ENCODE measurements at regions not wholly inside any gene's neighbourhood (a gene's known extent, or its start where the extent isn't known, plus 50 kb on each side); places are given as distances from the start of the nearest gene placed in this dataset.
"Not testable (repeated sequence)": the region's sequence is repeated elsewhere in the genome, so short reads cannot be mapped to it uniquely, and the experiment has no call there.

DNA sequence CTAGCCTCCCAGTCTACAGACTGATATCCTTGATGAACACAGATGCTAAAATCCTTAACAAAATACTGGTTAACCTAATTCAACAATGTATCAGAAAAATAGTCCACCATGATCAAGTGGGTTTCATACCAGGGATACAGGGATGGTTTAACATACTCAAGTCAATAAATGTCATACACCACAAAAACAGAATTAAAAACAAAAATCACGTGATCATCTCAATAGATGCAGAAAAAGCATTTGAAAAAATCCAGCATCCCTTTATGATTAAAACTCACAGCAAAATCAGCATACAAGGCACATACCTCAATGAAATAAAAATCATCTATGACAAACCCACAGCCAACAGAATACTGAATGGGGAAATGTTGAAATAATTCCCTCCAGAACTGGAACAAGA lies 685.7 kb upstream of the DPPA4 start:
- TF ChIP-seq, protein P1, sequence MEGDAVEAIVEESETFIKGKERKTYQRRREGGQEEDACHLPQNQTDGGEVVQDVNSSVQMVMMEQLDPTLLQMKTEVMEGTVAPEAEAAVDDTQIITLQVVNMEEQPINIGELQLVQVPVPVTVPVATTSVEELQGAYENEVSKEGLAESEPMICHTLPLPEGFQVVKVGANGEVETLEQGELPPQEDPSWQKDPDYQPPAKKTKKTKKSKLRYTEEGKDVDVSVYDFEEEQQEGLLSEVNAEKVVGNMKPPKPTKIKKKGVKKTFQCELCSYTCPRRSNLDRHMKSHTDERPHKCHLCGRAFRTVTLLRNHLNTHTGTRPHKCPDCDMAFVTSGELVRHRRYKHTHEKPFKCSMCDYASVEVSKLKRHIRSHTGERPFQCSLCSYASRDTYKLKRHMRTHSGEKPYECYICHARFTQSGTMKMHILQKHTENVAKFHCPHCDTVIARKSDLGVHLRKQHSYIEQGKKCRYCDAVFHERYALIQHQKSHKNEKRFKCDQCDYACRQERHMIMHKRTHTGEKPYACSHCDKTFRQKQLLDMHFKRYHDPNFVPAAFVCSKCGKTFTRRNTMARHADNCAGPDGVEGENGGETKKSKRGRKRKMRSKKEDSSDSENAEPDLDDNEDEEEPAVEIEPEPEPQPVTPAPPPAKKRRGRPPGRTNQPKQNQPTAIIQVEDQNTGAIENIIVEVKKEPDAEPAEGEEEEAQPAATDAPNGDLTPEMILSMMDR (IDR thresholded peaks at IDR 0.05; ENCODE audit: low read depth, low read length, missing input control): not testable (repeated sequence)
- TF ChIP-seq JUND, RAD21, HNF4G (IDR thresholded peaks at IDR 0.05): not testable (repeated sequence)
